ENCODE measurements at regions not wholly inside any gene's neighbourhood (a gene's known extent, or its start where the extent isn't known, plus 50 kb on each side); places are given as distances from the start of the nearest gene placed in this dataset.

DNA sequence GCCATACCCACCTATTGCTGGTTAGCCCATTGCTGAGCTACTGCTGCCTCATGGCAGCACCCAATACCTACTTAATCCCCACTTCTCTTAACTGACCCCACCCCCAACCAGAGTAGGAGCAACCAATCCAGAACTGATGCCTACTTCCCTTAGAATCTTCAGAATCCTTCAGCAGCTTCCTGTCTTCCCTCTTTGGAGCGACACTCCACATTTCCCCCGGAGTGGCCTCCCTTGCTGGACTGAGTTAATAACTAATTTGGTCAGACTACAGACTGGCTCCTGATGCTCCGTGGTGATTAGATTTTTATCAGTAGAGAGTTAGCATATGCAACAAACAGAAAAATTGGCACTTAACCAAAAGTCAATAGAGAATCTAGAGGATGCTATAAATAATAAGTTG is 51.2 kb upstream of the UBR2 start:
- no peak for DNase-seq (ENCODE audit: low spot score)

DNA sequence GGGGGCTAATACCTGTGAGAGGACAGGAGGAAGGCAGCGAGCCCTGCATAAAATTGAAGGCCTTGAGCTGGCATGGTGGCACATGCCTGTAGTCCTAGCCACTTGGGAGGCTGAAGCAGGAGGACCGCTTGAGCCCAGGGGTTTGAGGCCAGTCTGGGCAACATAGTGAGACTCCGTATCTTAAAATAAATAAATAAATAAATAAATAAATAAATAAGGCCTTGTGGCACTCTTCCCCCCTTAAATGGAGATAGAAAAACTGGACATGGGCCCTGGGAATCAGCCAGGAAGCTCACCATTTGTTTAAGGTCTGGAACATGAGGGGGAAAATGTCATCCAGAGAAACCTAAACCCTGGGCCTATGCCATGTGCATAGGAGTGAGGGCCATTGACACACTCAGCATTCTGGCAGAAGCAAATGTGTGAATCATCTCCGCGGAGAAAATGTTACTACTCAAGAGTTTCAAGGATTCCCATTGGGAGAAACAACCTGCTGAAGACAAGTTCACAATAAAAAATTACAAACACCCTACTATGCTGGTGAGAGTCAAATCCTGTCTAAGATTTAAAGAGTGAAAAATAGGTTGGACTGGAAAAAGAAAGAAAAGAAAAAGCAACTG is 51.9 kb upstream of the UBR2 start:
- DNase-seq (ENCODE audit: low spot score) = peak; percentile 45

- no peak for DNase-seq (ENCODE audit: low spot score)
Measured at GRCh38 chr6:42510795-42511194, 53.0 kb upstream of the UBR2 start.

DNA sequence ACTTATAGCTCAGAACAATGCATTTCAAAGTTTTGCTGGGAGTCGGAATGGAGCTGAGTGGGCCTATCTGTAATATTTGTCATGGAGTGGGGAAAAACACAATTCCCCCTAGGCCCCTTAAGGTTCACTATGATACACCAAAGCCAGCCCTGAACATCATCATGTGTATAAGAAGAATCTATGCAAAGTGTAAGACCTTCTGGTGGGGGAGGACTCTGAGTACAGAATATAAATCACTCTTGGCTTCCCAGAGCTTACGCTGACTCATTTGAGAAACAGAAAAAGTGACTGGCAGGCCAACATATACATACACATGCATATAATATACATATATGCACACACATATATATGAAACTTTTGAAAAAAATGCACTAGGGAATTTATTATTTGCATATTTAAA is 54.1 kb upstream of the UBR2 start:
- DNase-seq (ENCODE audit: low spot score) = no peak

- no peak for DNase-seq (ENCODE audit: low spot score)
Measured at GRCh38 chr6:42509256-42509655, 54.6 kb upstream of the UBR2 start.

DNA sequence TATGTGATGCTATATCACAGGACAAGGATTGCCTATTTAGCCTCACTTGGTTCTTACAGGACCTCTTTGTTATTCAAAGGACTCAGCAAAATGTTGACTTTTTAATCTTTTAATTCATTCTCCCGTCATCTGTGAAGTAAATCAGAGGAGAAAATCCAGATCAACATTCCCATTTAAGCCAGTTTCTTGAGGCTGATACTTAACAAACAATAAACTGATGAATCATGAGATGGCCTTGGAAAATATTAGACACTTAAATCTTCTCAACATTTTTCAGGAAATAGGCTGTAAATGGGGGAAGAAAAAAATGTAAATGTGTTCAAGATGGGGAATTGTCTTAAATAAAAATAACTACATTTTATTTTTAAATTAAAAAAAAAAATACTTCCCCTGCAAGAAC is 55.9 kb upstream of the UBR2 start:
- peak; percentile 21 for DNase-seq (ENCODE audit: low spot score)

DNA sequence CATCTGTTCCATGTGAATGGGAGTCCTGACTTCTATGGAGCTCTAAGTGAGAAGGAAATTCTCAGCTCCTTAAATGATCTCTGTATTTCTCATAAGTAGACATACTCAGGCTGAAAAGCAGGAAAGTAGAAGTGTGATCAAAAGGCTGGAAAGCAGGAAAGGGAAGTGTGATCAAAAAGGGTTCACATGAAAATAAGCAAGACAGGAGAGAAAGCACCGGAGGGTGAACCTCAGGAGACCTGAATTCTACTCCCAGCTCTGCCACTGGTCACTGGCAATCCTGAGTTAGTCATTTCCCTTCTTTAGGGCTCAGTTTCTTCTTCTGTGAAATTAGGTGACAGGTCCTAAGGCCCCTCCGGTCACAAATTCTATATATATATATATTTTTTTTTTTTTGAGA is 55.5 kb upstream of the TRERF1 start:
- DNase-seq (ENCODE audit: low spot score) = no peak

GRCh38 chr6:42506070-42506469 is 54.3 kb upstream of the TRERF1 start:
- no peak for DNase-seq (ENCODE audit: low spot score)

GRCh38 chr6:42505385-42505718 is 53.6 kb upstream of the TRERF1 start:
- DNase-seq (ENCODE audit: low spot score) = peak; percentile 51

DNA sequence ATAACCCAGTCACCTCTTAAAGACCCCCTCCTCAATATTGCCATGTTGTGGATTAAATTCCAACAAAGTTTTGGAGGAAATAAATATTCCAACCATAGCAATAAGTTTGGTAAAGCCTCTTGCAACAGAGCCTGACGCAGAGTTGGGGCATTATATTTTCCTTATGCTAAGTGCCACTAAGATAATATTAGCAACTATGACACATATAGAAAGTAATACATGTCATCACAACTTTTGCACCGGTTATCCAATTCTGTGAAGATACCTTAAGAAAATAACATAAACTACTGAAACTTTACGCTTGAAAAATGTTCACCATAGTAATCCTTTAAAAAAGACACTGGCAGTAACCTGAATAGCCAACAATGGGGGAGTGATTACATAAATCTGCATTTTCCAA is 52.2 kb upstream of the TRERF1 start:
- DNase-seq (ENCODE audit: low spot score) = no peak

GRCh38 chr6:42502990-42503389 is 51.3 kb upstream of the TRERF1 start:
- no peak for DNase-seq (ENCODE audit: low spot score)

- DNase-seq (ENCODE audit: low spot score) = no peak
Measured at GRCh38 chr6:42502127-42502526, 50.4 kb upstream of the TRERF1 start.

Data from AG20443 (cell line).